HG02852 (cell line): ENCODE measurements at regions not wholly inside any gene's neighbourhood (a gene's known extent, or its start where the extent isn't known, plus 50 kb on each side); places are given as distances from the start of the nearest gene placed in this dataset.

Experiments
- ATAC-seq: cut with Tn5 transposase; IDR thresholded peaks from one replicate; pipeline ENCODE4 v1.9.1; 2021; ENCODE audit warnings: mild to moderate bottlenecking, moderate library complexity; ENCODE audit not compliant: unreplicated experiment

DNA sequence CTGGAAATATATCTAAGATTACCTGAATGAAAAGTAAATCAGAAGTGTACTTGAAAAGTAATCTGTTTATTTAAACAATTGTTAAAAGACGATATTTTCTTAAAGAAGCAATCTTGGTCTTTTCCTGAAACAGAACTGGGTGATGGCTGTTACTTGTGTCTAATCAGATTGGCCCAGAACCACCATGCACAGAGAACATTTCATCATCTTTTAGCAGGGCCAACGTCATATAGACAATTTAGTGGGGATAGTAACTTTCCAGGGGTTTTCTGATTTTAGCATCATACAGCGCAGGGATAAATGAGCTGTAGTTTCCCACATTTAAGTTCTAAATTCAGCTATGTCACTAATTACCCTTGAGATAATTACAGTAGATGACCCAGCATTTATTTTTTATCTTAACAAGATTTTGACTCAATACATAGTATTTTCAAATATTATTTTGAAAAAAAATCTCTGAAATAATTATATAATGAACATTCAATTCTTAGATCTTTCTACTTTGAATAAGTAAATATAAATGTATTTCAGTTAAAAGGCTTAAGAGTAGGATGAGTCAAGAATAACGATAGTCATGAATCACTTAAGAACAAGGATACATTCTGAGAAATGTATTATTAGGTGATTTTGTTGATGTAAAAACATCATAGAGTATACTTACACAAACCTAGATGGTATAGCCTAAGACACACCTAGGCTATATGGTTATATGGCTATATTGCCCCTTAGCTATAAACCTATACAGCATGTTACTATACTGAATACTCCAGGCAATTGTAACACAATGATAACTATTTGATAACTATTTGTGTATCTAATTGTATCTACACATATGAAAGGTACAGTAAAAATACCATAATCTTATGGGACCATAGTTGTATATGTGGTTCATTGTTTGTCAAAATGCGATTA, 103.8 kb upstream of the MME start:
- ATAC-seq = no peak

DNA sequence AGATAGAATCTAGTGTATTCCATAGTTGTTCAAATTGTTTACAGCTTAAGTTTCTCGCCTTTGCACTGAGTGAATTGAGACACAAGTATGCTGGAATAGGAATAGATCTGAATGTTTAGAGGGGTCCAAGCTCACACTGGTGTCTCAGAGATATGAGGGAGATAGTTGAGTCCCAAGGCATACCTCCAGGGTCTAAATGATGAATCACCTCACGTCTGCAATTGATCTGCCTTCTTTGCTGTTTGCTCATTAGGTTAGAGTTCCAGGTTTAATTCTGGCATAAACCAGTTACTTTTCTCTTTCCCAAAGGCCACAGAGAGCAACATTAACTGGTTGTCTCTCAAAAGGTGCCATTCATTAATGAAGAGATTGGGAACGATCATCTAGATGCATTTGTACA, 106.3 kb upstream of the MME start:
- ATAC-seq = no peak

- ATAC-seq = no peak
Measured at GRCh38 chr3:154972951-154973350, 107.2 kb upstream of the MME start.

DNA sequence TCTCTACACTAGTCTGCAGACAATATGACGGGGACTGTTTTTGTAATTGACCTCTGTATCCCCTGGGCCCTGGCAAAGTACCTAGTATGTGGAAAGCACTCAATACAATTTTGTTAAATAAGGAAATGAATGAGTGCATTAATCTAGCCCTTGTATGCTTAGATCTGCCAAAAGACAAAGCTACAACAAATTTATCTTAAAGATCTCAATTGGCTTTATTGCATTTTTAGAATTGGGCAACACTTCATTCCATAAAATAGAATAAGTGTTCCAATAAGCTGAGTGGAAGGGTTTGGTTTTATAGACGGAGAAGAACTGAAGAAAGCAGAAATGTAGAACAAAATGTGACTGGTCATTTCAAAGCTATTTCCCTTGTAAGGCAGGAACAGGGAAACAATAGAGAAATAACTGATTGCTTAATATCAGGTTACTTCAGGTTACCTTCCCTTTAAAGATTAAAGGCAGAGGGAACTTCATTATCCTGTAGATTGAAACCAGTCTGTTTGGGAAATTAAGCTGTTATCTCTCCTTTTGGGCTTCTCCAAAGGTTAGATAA, 108.3 kb upstream of the MME start:
- no peak for ATAC-seq

DNA sequence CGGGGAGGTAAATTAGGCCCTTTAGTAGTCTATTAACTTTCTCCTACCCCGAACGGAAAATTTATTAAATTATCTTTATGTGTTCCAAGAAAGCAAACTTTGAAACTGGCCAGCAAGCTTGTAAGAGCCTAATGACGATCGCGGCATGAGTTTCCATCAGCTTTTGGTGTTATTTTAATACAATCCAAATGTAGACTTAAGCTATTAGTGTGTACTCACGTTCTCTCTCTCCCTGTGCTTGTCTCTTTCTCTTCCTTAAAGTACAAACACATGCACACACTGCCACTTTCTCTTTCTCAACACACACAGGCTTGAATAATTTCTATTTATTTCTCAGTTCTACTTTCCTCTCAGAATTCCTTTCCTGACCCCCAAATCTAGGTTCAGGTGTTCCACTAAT, 108.8 kb upstream of the MME start:
- no peak for ATAC-seq

- ATAC-seq = no peak
Measured at GRCh38 chr3:154970797-154971196, 109.3 kb upstream of the MME start.

- ATAC-seq = no peak
Measured at GRCh38 chr3:154969366-154969765, 110.8 kb upstream of the MME start.

- no peak for ATAC-seq
Measured at GRCh38 chr3:154967090-154967489, 113.0 kb upstream of the MME start.

GRCh38 chr3:154956815-154957214, 123.3 kb upstream of the MME start:
- no peak for ATAC-seq

DNA sequence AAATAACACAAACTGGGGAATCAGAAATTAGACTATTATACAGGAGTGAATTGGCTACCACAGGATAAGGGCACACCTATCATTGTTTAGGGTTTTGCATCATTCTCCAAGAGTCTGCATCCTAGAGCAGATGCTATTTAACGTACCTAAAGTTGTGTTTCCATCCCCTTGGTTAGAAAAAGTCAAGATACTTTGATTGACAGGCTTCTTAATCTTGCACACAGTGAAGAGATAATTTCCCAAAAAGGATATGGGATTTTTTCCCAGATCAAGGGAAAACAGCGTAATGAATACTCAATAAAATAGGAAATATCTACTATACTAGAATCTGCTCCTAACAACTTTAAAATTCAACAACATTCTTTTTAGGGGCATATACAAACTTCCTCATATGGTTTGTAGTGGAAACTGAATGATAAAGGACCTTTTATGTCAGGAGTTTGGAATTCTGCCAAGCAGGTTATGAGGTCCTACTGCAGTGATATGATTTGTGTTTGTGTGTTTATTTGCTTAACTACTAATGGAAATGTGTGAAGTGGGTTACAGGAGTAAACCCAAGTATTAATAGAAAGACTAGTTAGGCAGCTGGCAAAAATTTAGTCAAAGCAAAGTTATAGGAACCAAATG, 124.1 kb upstream of the MME start:
- ATAC-seq = no peak

GRCh38 chr3:154954757-154955156, 125.4 kb upstream of the MME start:
- ATAC-seq = no peak

- ATAC-seq = no peak
Measured at GRCh38 chr3:154953538-154953937, 126.6 kb upstream of the MME start.

- no peak for ATAC-seq
Measured at GRCh38 chr3:154952553-154952952, 127.6 kb upstream of the MME start.

GRCh38 chr3:154943981-154944380, 136.1 kb upstream of the MME start:
- no peak for ATAC-seq

GRCh38 chr3:154942827-154943226, 137.3 kb upstream of the MME start:
- ATAC-seq = no peak

DNA sequence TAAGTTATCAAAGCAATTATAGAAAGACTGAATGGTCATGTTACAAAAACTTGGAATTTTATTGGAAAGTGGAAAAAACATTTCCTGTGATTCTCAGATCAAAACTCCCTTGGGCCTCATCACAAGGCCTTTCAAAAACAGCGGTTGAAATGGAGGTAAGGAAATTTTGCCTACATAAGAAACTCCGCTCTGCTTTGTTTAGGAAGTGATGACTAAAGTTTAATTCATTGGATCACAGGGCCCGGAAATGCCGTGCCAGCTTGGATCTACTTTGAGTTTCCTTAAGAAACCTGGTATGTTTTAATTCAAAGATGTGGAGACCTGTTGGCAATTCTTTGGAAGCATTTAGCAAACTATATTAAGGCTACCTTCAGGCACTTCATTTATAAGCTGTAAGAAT, 143.9 kb upstream of the MME start:
- no peak for ATAC-seq

GRCh38 chr3:154933581-154933980, 146.5 kb upstream of the MME start:
- no peak for ATAC-seq

GRCh38 chr3:154932633-154933032, 147.5 kb upstream of the MME start:
- no peak for ATAC-seq

DNA sequence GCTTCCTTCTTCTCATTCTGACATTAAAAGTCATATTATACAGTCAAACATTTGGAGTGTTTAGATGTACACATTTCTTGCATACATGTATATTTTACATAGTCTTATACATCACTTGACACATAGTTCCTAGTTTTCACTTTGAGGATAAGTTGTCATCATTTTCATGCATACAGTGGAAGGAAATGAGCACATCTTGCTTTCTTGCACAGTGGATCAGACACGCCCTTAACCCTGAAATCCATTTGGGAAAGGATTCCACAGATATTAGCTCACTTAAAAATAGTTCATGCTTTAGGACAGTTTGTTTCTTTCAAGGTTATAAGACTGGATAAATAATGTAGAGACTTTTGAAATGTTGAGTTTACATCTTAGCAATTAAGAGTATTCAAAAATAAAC, 148.6 kb upstream of the MME start:
- ATAC-seq = no peak

DNA sequence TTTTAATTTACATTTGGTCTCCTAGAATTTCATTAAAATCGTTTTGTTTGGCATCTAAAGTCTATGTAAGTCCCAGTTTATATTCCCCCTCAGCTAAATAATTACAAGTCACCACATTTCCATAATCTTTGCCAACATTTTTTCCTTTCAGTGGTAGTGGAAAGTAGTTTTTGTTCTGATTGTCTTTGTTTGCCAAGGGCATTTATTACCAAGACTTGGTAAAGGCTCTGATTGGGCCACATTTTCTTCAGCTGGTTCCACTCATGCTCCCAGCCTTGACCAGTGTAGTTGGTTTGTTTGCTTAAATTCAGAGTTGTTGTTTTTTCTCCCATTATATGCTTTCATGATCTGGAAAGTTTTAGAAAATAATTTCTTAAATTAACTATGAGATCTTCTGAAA, 153.4 kb upstream of the MME start:
- no peak for ATAC-seq

DNA sequence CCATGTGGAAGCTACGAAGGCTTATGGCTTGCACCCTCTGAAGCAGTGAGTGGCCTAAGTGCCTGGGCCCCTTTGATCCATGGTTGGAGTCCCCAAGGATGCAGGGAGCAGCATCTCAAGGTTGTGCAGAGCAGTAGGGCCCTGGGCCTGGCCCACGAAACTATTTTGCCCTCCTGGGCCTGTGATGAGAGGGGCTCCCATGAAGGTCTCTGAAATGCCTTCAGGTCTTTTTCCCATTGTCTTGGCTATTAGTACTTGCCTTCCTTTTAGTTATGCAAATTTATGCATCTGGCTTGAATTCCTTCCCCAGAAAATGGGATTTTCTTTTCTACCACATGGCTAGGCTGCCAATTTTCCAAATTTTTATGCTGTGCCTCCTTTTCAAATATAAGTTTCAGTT, 158.8 kb upstream of the MME start:
- no peak for ATAC-seq

DNA sequence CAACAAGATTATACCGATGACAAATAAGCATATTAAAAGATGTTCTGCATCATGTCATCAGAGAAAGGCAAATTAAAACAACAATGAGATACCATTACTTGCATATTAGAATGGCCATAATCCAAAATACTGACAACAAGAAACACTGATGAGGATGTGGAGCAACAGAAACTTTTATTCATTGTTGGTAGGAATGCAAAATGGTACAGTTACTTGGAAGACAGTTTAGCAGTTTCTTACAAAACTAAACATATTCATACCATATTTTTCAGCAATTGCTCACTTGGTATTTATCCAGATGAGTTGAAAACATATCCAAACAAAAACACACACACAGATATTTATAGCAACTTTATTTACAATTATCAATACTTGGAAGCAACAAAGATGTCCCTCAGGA, 160.9 kb upstream of the MME start:
- ATAC-seq = no peak
